K562 (cell line): ENCODE measurements at regions not wholly inside any gene's neighbourhood (a gene's known extent, or its start where the extent isn't known, plus 50 kb on each side); places are given as distances from the start of the nearest gene placed in this dataset.

Source experiments
- E4F1 ChIP-seq: fragments of 250-450 bp; sonication (Bioruptor Pico); IDR thresholded peaks from 2 replicates; pipeline ENCODE4 v1.5.0; 2021; ENCODE audit warnings: mild to moderate bottlenecking, borderline replicate concordance
- KLF6 ChIP-seq: fragments of 250-450 bp; sonication (Bioruptor Pico); IDR thresholded peaks from 2 replicates; pipeline ENCODE4 v1.4.0; 2020; ENCODE audit warnings: mild to moderate bottlenecking, moderate library complexity, borderline replicate concordance
- MTA1 ChIP-seq: fragments of 450-650 bp; IDR thresholded peaks from 2 replicates; pipeline ENCODE4 v1.6.1; 2017; ENCODE audit warnings: borderline replicate concordance
- STAT6 ChIP-seq: sonication (generic); formaldehyde crosslinking; IDR thresholded peaks from 2 replicates; pipeline ENCODE4 v1.8.1; 2023; ENCODE audit warnings: mild to moderate bottlenecking, missing genetic modification reagents
- ZNF217 ChIP-seq: sonication (generic); formaldehyde crosslinking; IDR thresholded peaks from 2 replicates; pipeline ENCODE4 v1.8.0; 2022; ENCODE audit warnings: mild to moderate bottlenecking, missing genetic modification reagents
- ZNF347 ChIP-seq: fragments of 450-650 bp; formaldehyde crosslinking; IDR thresholded peaks from 2 replicates; pipeline ENCODE4 v1.4.0; 2020; ENCODE audit warnings: low read depth, mild to moderate bottlenecking, moderate library complexity

- TF ChIP-seq E4F1 (CRISPR knock-in tag): no peak
- TF ChIP-seq ZNF347 (CRISPR knock-in tag): no peak
- TF ChIP-seq STAT6: no peak
- TF ChIP-seq MTA1: no peak
- TF ChIP-seq KLF6 (CRISPR knock-in tag): no peak
- no peak for TF ChIP-seq ZNF217 (CRISPR knock-in tag)
These were observed 59.9 kb upstream of the DLX4 start (continued) for GRCh38 chr17:49908782-49909714.
